GM12874 (cell line): ENCODE measurements at regions not wholly inside any gene's neighbourhood (a gene's known extent, or its start where the extent isn't known, plus 50 kb on each side); places are given as distances from the start of the nearest gene placed in this dataset.

Source experiments
- TF ChIP-seq, protein P1 (sequence below): IDR thresholded peaks from 2 replicates; pipeline ENCODE4 v1.5.1; 2011; ENCODE audit warnings: low read depth, mild to moderate bottlenecking, control low read depth, low read length, moderate library complexity; ENCODE audit not compliant: insufficient read depth

DNA sequence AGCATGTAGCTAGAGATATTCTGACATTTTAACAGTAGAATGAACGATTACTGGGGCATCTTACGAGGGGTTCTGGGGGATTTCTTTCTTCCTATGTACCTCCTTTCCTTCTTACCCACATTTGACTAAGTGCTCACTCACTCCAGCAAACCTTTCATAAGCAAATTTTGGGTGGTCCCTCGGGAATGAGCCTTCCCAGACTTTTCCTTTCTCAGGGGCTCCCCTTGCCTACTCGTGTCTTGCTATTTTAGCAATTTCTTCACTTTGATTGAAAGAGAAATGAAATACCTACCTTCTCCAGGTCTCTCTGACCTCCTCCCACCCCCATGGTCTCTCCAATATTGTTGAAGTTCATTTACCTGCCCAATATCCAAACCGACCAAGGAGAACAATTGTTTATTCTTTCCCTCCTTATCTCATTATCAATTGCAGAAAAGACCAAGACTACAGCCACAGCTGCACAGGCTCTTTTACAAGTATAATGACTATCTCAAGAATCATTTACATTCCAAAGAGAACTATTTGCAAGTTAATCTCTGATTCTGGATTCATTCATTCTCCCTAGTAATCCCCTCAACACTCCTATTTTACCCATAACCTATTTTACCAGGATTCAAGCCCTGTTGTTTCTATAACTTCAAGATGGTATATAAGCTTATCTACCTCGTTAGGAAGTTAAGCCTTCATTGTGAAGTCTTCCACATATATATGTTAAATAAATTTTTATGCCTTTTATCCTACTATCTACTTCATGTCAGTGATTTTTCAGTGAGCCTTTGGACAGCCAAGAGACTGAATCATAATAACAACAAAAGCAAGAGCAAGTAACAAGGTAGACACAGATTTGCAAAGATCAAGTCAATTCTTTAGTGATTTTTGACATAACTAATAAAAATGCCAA lies 480.6 kb downstream of the IPMK start:
- TF ChIP-seq, protein P1, sequence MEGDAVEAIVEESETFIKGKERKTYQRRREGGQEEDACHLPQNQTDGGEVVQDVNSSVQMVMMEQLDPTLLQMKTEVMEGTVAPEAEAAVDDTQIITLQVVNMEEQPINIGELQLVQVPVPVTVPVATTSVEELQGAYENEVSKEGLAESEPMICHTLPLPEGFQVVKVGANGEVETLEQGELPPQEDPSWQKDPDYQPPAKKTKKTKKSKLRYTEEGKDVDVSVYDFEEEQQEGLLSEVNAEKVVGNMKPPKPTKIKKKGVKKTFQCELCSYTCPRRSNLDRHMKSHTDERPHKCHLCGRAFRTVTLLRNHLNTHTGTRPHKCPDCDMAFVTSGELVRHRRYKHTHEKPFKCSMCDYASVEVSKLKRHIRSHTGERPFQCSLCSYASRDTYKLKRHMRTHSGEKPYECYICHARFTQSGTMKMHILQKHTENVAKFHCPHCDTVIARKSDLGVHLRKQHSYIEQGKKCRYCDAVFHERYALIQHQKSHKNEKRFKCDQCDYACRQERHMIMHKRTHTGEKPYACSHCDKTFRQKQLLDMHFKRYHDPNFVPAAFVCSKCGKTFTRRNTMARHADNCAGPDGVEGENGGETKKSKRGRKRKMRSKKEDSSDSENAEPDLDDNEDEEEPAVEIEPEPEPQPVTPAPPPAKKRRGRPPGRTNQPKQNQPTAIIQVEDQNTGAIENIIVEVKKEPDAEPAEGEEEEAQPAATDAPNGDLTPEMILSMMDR: no peak

DNA sequence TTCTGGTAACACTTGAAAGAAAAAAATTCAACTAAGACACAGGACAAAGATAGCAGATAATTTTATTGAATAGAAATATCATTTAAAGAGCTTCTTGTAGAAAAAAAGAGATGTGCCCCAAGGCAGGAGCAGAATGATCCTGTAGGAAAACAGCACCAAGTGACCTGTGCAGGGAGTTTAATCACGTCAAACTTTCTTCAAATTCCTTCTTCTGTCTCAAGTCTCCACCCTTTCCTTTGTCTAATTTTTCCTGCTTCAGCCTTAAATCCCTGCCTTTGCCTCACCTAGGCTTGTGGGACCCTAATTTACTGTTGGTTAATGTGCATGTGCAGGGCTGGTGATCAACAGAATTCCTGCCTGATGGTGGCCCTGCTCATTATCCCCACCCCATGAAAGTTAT lies 481.4 kb downstream of the IPMK start:
- TF ChIP-seq, protein P1: no peak

DNA sequence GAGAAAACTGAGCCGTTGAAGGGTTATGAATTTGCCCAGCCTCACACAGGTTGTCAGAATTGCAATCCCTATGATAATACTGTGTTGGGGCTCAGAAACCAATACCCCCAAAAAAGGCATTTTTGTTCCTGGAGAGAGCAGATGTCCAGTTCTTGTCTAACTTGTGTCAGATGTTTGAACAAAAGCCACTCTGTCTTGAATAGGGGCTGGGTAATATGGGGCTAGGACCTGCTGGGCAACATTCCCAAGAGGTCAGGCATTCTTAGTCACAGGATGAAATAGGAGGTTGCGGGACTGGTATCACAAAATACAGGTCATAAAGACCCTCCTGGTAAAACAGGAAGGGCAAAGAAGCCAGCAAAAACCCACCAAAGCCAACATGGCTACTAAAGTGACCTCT lies 482.1 kb downstream of the IPMK start:
- TF ChIP-seq, protein P1: no peak

DNA sequence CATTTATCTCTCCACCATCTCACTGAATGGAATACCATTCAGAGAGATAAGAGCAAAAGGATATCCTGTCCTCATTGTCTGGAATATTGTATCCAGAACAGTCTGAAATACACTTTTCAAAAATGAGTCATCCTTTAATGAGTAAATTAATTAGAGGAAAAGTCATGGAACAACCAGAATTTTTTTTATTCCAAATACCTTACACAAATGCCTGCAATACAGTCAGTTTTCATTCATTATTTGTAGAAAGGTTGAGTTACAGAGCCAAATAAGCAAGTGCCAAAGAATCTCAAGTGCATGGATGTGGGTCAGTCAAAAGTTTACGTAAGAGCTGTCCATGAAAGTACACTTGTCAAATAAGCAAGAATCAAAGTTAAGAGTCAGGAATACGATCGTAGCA lies 482.6 kb downstream of the IPMK start:
- TF ChIP-seq, protein P1: no peak

DNA sequence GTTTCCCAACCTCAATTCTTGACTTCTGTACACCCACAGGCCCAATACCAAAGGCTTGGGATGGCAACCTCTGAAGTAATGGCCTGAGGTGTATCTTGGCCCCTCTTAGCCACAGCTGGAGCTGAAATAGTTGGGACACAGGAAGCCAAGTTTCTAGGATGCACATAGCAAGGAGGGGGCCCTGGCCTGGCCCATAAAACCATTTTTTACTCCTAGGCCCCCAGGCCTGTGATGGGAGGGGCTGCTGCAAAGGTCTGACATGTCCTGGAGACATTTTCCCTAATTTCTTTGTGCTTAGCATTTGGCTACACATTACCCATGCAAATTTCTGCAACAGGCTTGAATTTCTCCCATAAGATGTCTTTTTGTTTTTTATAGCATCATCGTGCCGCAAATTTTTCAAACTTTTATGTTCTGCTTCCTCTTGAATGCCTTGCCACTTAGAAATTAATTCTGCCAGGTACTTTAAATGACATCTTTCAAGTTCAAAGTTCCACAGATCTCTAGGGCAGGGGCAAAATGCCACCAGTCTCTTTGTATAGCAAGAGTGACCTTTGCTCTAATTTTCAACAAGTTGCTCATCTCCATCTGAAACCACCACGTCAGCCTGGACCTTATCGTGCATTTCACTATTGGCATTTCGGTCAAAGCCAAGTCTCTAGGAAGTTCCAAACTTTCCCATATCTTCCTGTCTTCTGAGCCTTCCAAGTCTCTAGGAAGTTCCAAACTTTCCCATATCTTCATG lies 490.8 kb downstream of the IPMK start:
- TF ChIP-seq, protein P1: no peak

DNA sequence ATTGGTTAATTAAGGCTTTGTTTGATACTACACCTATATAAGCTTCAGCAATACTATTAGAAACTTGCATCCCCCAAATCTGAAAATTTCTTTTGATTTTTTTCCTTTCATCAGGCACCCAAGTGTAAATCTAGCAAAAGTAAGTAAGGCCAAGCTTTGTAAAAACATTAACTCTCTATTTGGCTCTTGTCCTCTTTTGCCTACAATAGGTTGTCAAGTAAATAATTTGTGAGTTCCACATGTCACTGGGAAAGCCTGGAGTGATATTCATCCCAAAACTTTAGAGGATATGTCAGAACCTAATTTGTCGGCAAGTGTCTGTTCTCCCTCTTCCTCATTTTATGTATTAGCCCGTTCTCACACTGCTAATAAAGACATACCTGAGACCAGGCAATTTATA lies 492.4 kb downstream of the IPMK start:
- TF ChIP-seq, protein P1: no peak

DNA sequence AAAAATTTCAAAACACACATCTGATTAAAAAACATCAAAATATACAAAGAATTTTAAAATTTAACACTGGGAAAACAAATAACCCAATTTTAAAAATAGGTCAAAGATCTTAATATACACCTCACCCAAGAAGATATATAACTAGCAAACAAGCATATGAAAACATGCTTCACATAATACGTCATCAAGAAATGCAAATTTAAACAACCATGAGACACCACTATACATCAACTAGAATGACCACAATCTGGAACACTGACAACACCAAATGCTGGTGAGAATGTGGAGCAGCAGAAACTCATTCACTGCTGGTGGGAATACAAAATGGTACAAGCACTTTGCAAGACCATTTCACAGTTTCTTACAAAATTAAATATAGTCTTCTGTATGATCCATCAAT lies 498.4 kb downstream of the IPMK start:
- TF ChIP-seq, protein P1: no peak
